Myocyte (in vitro differentiated cells): ENCODE measurements at regions not wholly inside any gene's neighbourhood (a gene's known extent, or its start where the extent isn't known, plus 50 kb on each side); places are given as distances from the start of the nearest gene placed in this dataset.
A peak's percentile ranks its signal among the peaks of the same experiment; 100 is the strongest.

Experiments used
- DNase-seq: peaks from one replicate; pipeline ENCODE4 v3.0.0-alpha.2; 2012; ENCODE audit warnings: low read depth

DNA sequence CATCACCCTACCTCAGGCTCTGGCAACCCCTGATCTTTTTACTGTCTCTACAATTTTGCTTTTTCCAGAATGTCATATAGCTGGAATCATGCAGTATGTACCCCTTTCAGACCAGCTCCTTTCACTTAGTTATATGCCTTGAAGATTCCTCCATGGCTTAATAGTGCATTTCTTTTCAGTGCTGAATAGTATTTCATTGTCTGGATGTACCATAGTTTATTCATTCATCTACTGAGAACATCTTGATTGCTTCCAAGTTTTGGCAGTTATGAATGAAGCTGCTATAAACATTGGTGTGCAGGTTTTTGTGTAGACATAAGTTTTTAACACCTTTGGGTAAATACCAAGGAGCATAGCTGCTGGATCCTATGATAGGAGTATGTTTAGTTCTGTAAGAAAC, 50.8 kb upstream of the ANP32A start:
- no peak for DNase-seq

GRCh38 chr15:68874788-68875187, 54.1 kb upstream of the ANP32A start:
- DNase-seq = no peak

GRCh38 chr15:68875377-68876116, 54.8 kb upstream of the SPESP1 start:
- peak; percentile 91 for DNase-seq

- DNase-seq = no peak
These were observed 52.7 kb upstream of the SPESP1 start for GRCh38 chr15:68877626-68878025.

GRCh38 chr15:68880382-68880781, 49.9 kb upstream of the SPESP1 start:
- no peak for DNase-seq
